Fibroblast of the aortic adventitia (primary cell): ENCODE measurements at regions not wholly inside any gene's neighbourhood (a gene's known extent, or its start where the extent isn't known, plus 50 kb on each side); places are given as distances from the start of the nearest gene placed in this dataset.

Experiments
- DNase-seq: peaks from one replicate; pipeline ENCODE4 v3.0.0-alpha.2; 2010; ENCODE audit warnings: low read depth
- H3K4me3 ChIP-seq: 2 replicates; pipeline ENCODE4 v1.5.1; 2011; ENCODE audit warnings: low read depth, mild to moderate bottlenecking, control low read depth, low read length, moderate library complexity
- CTCF ChIP-seq: IDR thresholded peaks from 2 replicates; pipeline ENCODE4 v1.5.1; 2011; ENCODE audit warnings: mild to moderate bottlenecking, low read length, control low read depth, inconsistent platforms; ENCODE audit not compliant: insufficient read depth

GRCh38 chr6:54689620-54690019 is 157.0 kb upstream of the FAM83B start:
- H3K4me3 ChIP-seq, result no peak overlapping the region
- no peak for DNase-seq
- no peak for TF ChIP-seq CTCF

GRCh38 chr6:54690596-54690995 is 156.0 kb upstream of the FAM83B start:
- no peak overlapping the region for H3K4me3 ChIP-seq
- no peak for TF ChIP-seq CTCF
- no peak for DNase-seq

DNA sequence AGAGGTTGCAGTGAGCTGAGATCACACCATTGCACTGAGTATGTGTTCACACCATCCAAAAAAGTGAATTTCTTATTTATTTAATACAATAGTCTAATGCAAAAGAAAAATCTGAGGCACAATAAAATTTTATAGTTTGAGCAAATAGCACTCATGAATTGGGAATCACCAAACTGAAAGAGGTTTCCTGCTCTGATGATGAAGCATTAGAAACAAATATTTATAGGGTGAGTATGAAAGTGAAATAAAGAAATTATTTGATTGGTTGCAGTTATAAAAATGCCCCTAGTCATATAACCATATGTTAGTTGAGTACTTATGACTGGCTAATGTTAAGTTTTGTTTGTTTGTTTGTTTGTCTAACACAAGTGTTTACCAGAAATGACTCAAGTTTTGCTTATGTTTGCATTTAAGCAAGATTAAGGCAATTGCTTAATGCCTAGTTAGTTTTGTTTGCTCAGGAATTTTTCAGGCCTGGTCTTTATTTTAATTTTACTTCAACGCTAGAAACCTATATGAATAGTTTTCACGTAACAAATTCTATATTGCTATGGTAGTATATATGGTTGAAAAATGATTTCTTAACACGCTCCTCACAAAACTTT is 151.5 kb upstream of the FAM83B start:
- no peak for DNase-seq
- no peak for TF ChIP-seq CTCF
- no peak overlapping the region for H3K4me3 ChIP-seq

- no peak for TF ChIP-seq CTCF
Measured at GRCh38 chr6:54695815-54696214, 150.8 kb upstream of the FAM83B start.

GRCh38 chr6:54697424-54697823 is 149.1 kb upstream of the FAM83B start:
- peak; percentile 11 for DNase-seq
- TF ChIP-seq CTCF, result no peak
- H3K4me3 ChIP-seq, result no peak overlapping the region

More at GRCh38 chr6:54695815-54696214, 150.8 kb upstream of the FAM83B start:
- no peak overlapping the region for H3K4me3 ChIP-seq
- no peak for DNase-seq

DNA sequence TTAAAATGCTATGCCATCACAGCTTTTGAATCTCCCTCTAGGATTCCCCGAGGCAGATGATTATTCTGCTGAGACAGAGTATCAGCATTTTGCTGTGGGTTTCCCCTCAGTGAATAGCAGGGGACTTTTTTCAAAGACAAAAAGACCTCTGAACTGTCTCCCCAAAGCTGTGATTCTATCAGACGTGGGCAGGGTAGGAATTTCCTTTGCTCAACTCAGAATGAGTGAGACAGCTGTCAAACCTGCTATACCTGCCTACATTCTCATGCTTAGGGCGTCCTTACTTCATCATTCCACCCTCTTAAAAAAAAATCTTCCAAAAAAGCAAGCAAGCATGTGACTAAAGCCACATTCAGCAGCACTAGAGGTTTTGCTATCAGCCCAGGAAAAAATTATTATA is 147.6 kb upstream of the FAM83B start:
- no peak overlapping the region for H3K4me3 ChIP-seq
- TF ChIP-seq CTCF, result no peak
- no peak for DNase-seq

GRCh38 chr6:54700158-54700557 is 146.4 kb upstream of the FAM83B start:
- DNase-seq, result no peak
- TF ChIP-seq CTCF, result no peak
- no peak overlapping the region for H3K4me3 ChIP-seq
